SK-N-DZ (cell line): ENCODE measurements at regions not wholly inside any gene's neighbourhood (a gene's known extent, or its start where the extent isn't known, plus 50 kb on each side); places are given as distances from the start of the nearest gene placed in this dataset.
"Not testable (repeated sequence)": the region's sequence is repeated elsewhere in the genome, so short reads cannot be mapped to it uniquely, and the experiment has no call there.

Source experiments
- DNase-seq: peaks from one replicate; pipeline ENCODE4 v3.0.0-alpha.2; 2015; ENCODE audit warnings: low spot score

DNA sequence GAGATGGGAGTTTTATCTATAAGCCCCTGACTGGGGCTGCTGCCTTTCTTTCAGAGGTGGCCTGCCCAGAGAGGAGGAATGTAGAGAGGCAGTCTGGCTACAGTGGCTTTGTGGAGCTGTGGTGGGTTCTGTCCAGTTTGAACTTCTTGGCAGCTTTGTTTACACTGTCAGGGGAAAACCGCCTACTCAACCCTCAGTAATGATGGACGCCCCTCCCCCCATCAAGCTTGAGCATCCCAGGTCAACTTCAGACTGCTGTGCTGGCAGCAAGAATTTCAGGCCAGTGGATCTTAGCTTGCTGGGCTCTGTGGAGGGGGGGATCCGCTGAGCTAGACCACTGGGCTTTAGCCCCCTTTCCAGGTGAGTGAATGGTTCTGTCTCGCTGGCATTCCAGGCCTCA lies 51.6 kb upstream of the THUMPD2 start:
- not testable (repeated sequence) for DNase-seq
